ENCODE measurements at regions not wholly inside any gene's neighbourhood (a gene's known extent, or its start where the extent isn't known, plus 50 kb on each side); places are given as distances from the start of the nearest gene placed in this dataset.

DNA sequence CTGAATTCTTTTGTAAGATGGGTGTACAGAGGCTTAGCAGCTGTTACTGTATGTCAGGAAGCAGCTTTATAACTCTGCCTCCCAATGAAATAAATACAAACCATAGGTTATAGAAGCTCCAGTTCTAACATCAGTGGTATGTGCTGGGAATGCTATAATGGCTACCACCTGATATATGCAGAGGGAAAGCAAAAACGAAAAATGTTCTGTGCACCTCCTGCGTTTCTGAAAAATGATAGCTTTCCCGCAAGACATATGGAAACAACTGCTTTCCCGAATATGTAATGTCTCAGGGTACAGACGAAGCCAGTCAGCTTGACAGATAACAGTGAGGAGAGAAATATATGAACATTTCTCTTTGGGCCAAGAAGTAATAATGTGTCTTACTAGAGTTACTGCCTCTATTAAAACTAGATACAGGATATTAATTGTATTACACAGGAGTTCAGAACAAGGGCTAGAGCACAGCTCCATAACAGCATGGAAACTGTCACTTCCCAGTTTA is 517.0 kb upstream of the NRSN1 start:
- WGBS, 2 donors, result 69 to 80% methylated on average over 5 of the region's 5 CpGs
- intact Hi-C loops (cut with DNase I; ENCODE audit: low total_unique reads), result no loop called here
- TF ChIP-seq POLR2A (IDR thresholded peaks at IDR 0.05), result no peak
- TF ChIP-seq, protein P1, sequence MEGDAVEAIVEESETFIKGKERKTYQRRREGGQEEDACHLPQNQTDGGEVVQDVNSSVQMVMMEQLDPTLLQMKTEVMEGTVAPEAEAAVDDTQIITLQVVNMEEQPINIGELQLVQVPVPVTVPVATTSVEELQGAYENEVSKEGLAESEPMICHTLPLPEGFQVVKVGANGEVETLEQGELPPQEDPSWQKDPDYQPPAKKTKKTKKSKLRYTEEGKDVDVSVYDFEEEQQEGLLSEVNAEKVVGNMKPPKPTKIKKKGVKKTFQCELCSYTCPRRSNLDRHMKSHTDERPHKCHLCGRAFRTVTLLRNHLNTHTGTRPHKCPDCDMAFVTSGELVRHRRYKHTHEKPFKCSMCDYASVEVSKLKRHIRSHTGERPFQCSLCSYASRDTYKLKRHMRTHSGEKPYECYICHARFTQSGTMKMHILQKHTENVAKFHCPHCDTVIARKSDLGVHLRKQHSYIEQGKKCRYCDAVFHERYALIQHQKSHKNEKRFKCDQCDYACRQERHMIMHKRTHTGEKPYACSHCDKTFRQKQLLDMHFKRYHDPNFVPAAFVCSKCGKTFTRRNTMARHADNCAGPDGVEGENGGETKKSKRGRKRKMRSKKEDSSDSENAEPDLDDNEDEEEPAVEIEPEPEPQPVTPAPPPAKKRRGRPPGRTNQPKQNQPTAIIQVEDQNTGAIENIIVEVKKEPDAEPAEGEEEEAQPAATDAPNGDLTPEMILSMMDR (IDR thresholded peaks at IDR 0.05), result no peak
- no peak overlapping the region for H3K4me3 ChIP-seq (ENCODE audit: low read depth, poor library complexity, severe bottlenecking)
- no peak for DNase-seq (ENCODE audit: low spot score in 2 of 2)

DNA sequence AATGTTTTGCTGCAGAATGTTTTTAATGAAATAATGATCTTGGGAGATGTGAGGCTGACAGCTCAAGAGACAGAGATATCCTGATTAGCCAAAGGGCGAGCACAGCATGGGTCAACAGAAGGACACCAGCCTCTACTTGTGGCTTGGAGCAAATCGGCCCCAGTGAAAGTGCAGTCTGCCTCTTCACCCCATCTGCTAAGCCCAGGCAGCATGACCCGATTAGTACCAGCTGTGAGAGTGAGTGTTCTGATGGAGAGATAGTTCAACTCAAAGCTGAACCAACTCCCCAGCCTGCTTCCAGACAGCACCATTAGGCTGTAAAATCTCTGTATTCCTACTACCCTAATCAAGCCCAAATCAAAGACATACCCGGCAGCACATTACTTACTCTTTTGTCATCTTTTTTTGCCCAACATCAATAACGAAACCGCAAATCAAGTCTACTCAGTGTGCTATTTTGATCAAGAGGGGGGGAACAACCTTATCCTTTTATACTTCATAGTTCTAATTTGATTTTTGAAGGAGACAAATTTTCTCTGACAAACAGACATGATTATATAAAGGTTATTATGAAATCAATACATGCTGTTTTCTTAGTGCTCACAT is 514.1 kb upstream of the NRSN1 start:
- TF ChIP-seq, protein P1 (IDR thresholded peaks at IDR 0.05), result no peak
- TF ChIP-seq POLR2A (IDR thresholded peaks at IDR 0.05), result no peak
- intact Hi-C loops (cut with DNase I; ENCODE audit: low total_unique reads), result no loop called here
- 30 to 47% methylated on average over 6 of the region's 6 CpGs for WGBS, 2 donors
- DNase-seq (ENCODE audit: low spot score in 2 of 2), result peak in 1 of 2 donors; percentile 15
- no peak overlapping the region for H3K4me3 ChIP-seq (ENCODE audit: low read depth, poor library complexity, severe bottlenecking)

DNA sequence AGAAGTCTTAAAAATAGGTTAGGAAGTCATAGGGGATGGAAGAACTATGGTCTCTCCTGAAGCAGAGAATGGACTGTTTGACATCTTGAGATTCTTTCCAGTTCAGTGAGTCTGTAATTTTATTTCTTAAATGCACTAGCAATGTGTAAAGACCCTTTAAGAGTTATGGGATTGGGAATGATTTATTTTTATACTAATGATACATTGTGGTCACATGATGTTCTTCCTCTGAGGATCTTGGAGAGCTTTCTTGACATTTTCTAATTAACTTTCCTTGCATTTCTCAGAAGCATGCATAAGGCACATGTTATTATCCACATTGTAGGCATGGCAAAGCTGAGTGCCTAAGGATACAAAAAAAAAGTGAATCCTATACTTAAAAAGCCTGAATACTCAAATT is 507.6 kb upstream of the NRSN1 start:
- no peak overlapping the region for H3K4me3 ChIP-seq (ENCODE audit: low read depth, poor library complexity, severe bottlenecking)
- TF ChIP-seq POLR2A (IDR thresholded peaks at IDR 0.05), result no peak
- TF ChIP-seq, protein P1 (IDR thresholded peaks at IDR 0.05), result no peak
- intact Hi-C loops (cut with DNase I; ENCODE audit: low total_unique reads), result no loop called here

GRCh38 chr6:23620911-23621401 is 505.1 kb upstream of the NRSN1 start:
- TF ChIP-seq, protein P1 (IDR thresholded peaks at IDR 0.05), result no peak
- no peak for TF ChIP-seq POLR2A (IDR thresholded peaks at IDR 0.05)
- intact Hi-C loops (cut with DNase I; ENCODE audit: low total_unique reads), result no loop called here
- no peak overlapping the region for H3K4me3 ChIP-seq (ENCODE audit: low read depth, poor library complexity, severe bottlenecking)
- 53 to 60% methylated on average over 5 of the region's 5 CpGs for WGBS, 2 donors
- DNase-seq (ENCODE audit: low spot score in 2 of 2), result no peak

More for the DNA sequence above, 507.6 kb upstream of the NRSN1 start:
- no peak for DNase-seq (ENCODE audit: low spot score in 2 of 2)

GRCh38 chr6:23630726-23631635 is 495.0 kb upstream of the NRSN1 start:
- 61 to 63% methylated on average over 6 of the region's 6 CpGs for WGBS, 2 donors
- H3K4me3 ChIP-seq (ENCODE audit: low read depth, poor library complexity, severe bottlenecking), result no peak overlapping the region
- intact Hi-C loops (cut with DNase I; ENCODE audit: low total_unique reads), result no loop called here
- no peak for DNase-seq (ENCODE audit: low spot score in 2 of 2)
- TF ChIP-seq, protein P1 (IDR thresholded peaks at IDR 0.05), result no peak
- TF ChIP-seq POLR2A (IDR thresholded peaks at IDR 0.05), result no peak
